ENCODE measurements at regions not wholly inside any gene's neighbourhood (a gene's known extent, or its start where the extent isn't known, plus 50 kb on each side); places are given as distances from the start of the nearest gene placed in this dataset.

DNA sequence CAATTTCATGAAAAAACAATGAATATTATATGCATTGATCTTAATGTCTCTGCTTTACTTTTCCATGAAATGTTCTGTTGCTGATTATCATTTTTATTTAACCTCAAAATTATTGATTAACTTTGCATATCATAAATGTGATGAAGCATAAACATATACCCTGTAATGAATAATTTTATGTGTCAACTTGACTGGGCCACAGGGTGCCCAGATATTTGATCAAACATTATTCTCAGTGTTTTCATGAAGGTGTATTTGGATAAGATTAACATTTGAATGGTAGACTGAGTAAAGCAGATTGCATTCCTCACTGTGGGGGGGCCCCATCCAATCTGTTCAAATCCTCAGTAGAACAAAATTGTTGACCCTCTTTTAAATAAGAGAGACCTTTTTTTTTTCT is 265.2 kb downstream of the CENPW start:
- H3K27me3 ChIP-seq: no peaks in the 10 kb centered on the region
- no peaks in the 10 kb centered on the region for H3K9me3 ChIP-seq (replicated peaks in 1 of 3)
- H3K27ac ChIP-seq: no peak overlapping the region
- TF ChIP-seq, protein P1, sequence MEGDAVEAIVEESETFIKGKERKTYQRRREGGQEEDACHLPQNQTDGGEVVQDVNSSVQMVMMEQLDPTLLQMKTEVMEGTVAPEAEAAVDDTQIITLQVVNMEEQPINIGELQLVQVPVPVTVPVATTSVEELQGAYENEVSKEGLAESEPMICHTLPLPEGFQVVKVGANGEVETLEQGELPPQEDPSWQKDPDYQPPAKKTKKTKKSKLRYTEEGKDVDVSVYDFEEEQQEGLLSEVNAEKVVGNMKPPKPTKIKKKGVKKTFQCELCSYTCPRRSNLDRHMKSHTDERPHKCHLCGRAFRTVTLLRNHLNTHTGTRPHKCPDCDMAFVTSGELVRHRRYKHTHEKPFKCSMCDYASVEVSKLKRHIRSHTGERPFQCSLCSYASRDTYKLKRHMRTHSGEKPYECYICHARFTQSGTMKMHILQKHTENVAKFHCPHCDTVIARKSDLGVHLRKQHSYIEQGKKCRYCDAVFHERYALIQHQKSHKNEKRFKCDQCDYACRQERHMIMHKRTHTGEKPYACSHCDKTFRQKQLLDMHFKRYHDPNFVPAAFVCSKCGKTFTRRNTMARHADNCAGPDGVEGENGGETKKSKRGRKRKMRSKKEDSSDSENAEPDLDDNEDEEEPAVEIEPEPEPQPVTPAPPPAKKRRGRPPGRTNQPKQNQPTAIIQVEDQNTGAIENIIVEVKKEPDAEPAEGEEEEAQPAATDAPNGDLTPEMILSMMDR (IDR thresholded peaks at IDR 0.05): no peak
- TF ChIP-seq POLR2A (IDR thresholded peaks at IDR 0.05): no peak
- H3K36me3 ChIP-seq (replicated peaks in 1 of 2): no peaks in the 10 kb centered on the region
- intact Hi-C loops (cut with DNase I): no loop called here
- no peak overlapping the region for H3K4me3 ChIP-seq
- DNase-seq: no peak
- H3K4me1 ChIP-seq (replicated peaks in 1 of 2): peaks cover 0 to 4% of the 10 kb centered on the region in 2 donors

DNA sequence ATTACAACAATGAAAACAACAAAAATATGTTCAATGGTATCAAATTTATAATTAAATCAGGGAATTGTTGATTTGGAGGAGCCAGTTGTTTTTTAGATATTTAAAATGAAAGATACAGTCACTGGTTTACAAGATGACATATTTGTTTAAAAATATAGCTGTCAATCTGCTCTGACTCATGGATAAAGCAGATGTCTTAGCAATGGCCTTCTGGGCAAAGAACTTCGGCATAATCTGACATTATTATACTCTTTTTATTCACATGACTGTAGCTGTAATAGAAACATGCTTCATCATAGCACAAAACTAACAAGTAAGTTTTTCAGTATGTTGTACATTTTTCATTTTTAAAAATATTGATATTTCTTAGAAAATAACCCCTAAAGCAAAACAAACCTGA is 267.4 kb downstream of the CENPW start:
- Histone ChIP-seq H3K4me3 (no peak overlapping the region), H3K4me1 (replicated peaks in 1 of 2) (no peaks in the 10 kb centered on the region), H3K36me3 (replicated peaks in 1 of 2) (no peaks in the 10 kb centered on the region), H3K9me3 (replicated peaks in 1 of 3) (no peaks in the 10 kb centered on the region), H3K27me3 (no peaks in the 10 kb centered on the region), H3K27ac (no peak overlapping the region)
- TF ChIP-seq, protein P1 (IDR thresholded peaks at IDR 0.05): no peak
- TF ChIP-seq POLR2A (IDR thresholded peaks at IDR 0.05): no peak
- intact Hi-C loops (cut with DNase I): no loop called here
- 58 to 76% (median 71%) methylated on average over 1 of the region's 1 CpG for WGBS, 4 donors
- DNase-seq: no peak

DNA sequence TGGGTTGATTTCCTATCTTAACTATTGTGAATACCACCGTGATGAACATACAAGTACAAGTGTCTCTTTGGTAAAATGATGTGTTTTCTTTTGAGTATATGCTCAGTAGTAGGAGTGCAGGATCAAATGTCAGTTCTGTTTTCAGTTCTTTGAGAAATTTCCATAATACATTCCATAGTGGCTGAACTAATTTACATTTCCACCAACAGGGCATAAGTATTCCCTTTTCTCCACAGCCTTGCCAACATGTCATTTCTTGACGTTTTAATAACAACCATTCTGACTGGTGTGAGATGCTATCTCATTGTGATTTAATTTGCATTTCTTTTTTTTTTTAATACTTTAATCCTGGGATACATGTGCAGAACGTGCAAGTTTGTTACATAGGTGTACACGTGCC is 268.8 kb downstream of the CENPW start:
- TF ChIP-seq, protein P1 (IDR thresholded peaks at IDR 0.05): no peak
- no peak for TF ChIP-seq POLR2A (IDR thresholded peaks at IDR 0.05)
- Histone ChIP-seq H3K27ac (no peak overlapping the region), H3K36me3 (replicated peaks in 1 of 2) (no peaks in the 10 kb centered on the region), H3K27me3 (no peaks in the 10 kb centered on the region), H3K9me3 (replicated peaks in 1 of 3) (no peaks in the 10 kb centered on the region), H3K4me1 (replicated peaks in 1 of 2) (no peaks in the 10 kb centered on the region), H3K4me3 (no peak overlapping the region)
- DNase-seq: no peak
- WGBS, 4 donors: 63 to 79% (median 75%) methylated on average over 4 of the region's 4 CpGs
- intact Hi-C loops (cut with DNase I): no loop called here

DNA sequence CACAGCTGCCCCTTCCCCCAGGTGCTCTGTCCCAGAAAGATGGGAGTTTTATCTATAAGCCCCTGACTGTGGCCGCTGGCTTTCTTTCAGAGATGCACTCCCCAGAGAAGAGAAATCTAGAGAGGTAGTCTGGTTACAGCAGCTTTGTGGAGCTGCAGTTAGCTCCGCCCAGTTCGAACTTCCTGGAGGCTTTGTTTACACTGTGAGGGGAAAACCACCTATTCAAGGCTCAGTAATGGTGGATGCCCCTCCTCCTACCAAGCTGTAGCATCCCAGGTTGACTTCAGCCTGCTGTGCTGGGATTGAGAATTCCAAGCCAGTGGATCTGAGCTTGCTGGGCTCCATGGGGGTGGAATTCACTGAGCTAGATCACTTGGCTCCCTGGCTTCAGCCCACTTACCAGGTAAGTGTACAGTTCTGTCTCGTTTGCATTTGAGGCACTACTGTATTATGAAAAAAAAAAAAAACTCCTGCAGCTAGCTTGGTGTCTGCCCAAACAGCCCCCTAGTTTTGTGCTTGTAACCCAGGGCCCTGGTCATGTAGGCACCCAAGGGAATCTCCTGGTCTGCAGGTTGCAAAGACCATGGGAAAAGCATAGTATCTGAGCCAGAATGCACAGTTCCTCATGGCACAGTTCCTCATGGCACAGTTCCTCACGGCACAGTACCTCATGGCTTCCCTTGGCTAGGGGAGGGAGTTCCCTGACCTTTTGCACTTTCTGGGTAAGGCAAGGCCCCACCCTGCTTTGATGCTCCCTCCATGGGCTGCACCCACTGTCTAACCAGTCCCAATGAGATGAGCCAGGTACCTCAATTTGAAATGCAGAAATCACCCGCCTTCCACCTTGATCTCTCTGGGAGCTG is 275.0 kb downstream of the CENPW start:
- no peaks in the 10 kb centered on the region for H3K9me3 ChIP-seq (replicated peaks in 1 of 3)
- H3K27ac ChIP-seq: no peak overlapping the region
- TF ChIP-seq, protein P1 (IDR thresholded peaks at IDR 0.05): no peak
- no peak for TF ChIP-seq POLR2A (IDR thresholded peaks at IDR 0.05)
- no peak overlapping the region for H3K4me3 ChIP-seq
- no peaks in the 10 kb centered on the region for H3K36me3 ChIP-seq (replicated peaks in 1 of 2)
- intact Hi-C loops (cut with DNase I): no loop called here
- no peaks in the 10 kb centered on the region for H3K27me3 ChIP-seq
- H3K4me1 ChIP-seq (replicated peaks in 1 of 2): no peaks in the 10 kb centered on the region
- WGBS, 4 donors: 67 to 81% (median 72%) methylated on average over 5 to 6 of the region's 6 CpGs
- DNase-seq: no peak
